ENCODE measurements at regions not wholly inside any gene's neighbourhood (a gene's known extent, or its start where the extent isn't known, plus 50 kb on each side); places are given as distances from the start of the nearest gene placed in this dataset.

- H3K27me3 ChIP-seq = no peaks in the 10 kb centered on the region
- H3K36me3 ChIP-seq = no peaks in the 10 kb centered on the region
- peaks cover 19% of the 10 kb centered on the region for H3K4me1 ChIP-seq
- no peak overlapping the region for H3K4me3 ChIP-seq (ENCODE audit: low read depth, low read length)
- TF ChIP-seq, protein P1, sequence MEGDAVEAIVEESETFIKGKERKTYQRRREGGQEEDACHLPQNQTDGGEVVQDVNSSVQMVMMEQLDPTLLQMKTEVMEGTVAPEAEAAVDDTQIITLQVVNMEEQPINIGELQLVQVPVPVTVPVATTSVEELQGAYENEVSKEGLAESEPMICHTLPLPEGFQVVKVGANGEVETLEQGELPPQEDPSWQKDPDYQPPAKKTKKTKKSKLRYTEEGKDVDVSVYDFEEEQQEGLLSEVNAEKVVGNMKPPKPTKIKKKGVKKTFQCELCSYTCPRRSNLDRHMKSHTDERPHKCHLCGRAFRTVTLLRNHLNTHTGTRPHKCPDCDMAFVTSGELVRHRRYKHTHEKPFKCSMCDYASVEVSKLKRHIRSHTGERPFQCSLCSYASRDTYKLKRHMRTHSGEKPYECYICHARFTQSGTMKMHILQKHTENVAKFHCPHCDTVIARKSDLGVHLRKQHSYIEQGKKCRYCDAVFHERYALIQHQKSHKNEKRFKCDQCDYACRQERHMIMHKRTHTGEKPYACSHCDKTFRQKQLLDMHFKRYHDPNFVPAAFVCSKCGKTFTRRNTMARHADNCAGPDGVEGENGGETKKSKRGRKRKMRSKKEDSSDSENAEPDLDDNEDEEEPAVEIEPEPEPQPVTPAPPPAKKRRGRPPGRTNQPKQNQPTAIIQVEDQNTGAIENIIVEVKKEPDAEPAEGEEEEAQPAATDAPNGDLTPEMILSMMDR (IDR thresholded peaks at IDR 0.05; ENCODE audit: low read depth, low read length) = no peak
- DNase-seq = no peak
- 0 out of 2 replicates have a peak, but pooled peaks cover 3% of the 10 kb centered on the region for H3K9me3 ChIP-seq
Measured at GRCh38 chr3:72341920-72342319, 506.3 kb downstream of the SHQ1 start.

DNA sequence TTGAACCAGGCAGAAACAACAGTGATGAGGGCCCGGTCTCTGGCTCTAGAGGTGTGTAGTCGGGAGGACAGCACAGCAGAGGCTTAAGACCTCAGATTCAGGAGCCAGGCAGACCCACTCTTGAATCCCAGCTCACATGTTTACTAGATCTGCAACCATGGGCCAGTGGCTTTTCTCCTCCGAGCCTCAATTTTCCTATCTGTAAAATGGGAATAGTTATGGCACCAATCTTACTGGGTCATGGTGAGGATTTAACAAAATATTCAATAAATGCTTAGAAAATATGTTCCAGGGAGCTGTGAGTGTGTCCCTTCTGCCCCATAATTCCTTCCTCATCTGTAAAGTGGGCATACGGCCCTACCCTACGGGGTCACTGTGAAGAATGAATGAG is 506.9 kb downstream of the SHQ1 start:
- Histone ChIP-seq H3K4me3 (ENCODE audit: low read depth, low read length) (no peak overlapping the region), H3K27me3 (no peaks in the 10 kb centered on the region), H3K9me3 (0 out of 2 replicates have a peak, but pooled peaks cover 3% of the 10 kb centered on the region), H3K36me3 (no peaks in the 10 kb centered on the region), H3K4me1 (peaks cover 24% of the 10 kb centered on the region)
- TF ChIP-seq, protein P1 (IDR thresholded peaks at IDR 0.05; ENCODE audit: low read depth, low read length) = no peak
- no peak for DNase-seq

GRCh38 chr3:72340476-72341379 is 507.5 kb downstream of the SHQ1 start:
- Histone ChIP-seq H3K4me1 (peaks cover 24% of the 10 kb centered on the region), H3K9me3 (0 out of 2 replicates have a peak, but pooled peaks cover 3% of the 10 kb centered on the region), H3K4me3 (ENCODE audit: low read depth, low read length) (no peak overlapping the region), H3K27me3 (no peaks in the 10 kb centered on the region), H3K36me3 (no peaks in the 10 kb centered on the region)
- DNase-seq = no peak
- TF ChIP-seq, protein P1 (IDR thresholded peaks at IDR 0.05; ENCODE audit: low read depth, low read length) = no peak

GRCh38 chr3:72340056-72340455 is 508.2 kb downstream of the SHQ1 start:
- H3K27me3 ChIP-seq = no peaks in the 10 kb centered on the region
- DNase-seq = no peak
- TF ChIP-seq, protein P1 (IDR thresholded peaks at IDR 0.05; ENCODE audit: low read depth, low read length) = no peak
- 0 out of 2 replicates have a peak, but pooled peaks cover 3% of the 10 kb centered on the region for H3K9me3 ChIP-seq
- H3K4me1 ChIP-seq = peaks cover 30% of the 10 kb centered on the region
- H3K4me3 ChIP-seq (ENCODE audit: low read depth, low read length) = no peak overlapping the region
- no peaks in the 10 kb centered on the region for H3K36me3 ChIP-seq

DNA sequence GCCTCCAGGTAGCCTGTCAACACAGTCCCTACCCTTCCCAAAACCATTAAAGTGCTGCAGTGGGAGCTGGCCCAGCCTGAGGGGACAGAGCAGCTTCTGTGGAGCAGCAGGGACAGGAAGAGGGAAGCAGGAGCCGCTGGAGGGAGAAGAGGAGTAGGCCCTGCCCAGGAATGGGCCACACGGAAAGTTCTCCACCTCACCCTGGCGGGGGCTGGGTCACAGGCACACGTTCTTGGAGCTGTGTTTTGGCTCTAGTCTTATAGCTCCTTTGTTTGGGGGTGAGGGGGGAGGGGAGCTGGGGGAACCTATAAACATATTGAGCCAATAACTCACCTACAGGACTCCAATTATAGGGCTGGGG is 508.6 kb downstream of the SHQ1 start:
- no peaks in the 10 kb centered on the region for H3K36me3 ChIP-seq
- DNase-seq = no peak
- 0 out of 2 replicates have a peak, but pooled peaks cover 3% of the 10 kb centered on the region for H3K9me3 ChIP-seq
- TF ChIP-seq, protein P1 (IDR thresholded peaks at IDR 0.05; ENCODE audit: low read depth, low read length) = no peak
- peaks cover 30% of the 10 kb centered on the region for H3K4me1 ChIP-seq
- H3K27me3 ChIP-seq = no peaks in the 10 kb centered on the region
- no peak overlapping the region for H3K4me3 ChIP-seq (ENCODE audit: low read depth, low read length)

Measured in BE2C (cell line).